Activated CD4-positive, CD25-positive, alpha-beta regulatory T cell treated with anti-CD3 and anti-CD28 coated beads, Interleukin-2, amount 50 U/mL, for 24 hours (primary cell): ENCODE measurements at regions not wholly inside any gene's neighbourhood (a gene's known extent, or its start where the extent isn't known, plus 50 kb on each side); places are given as distances from the start of the nearest gene placed in this dataset.
"Not testable (repeated sequence)": the region's sequence is repeated elsewhere in the genome, so short reads cannot be mapped to it uniquely, and the experiment has no call there.

Experiments used
- ATAC-seq, 2 donors: fragments of 150-1000 bp; cut with Tn5 transposase; one replicate each; pipeline ENCODE4 v1.10.0; 2021; ENCODE audit warnings: mild to moderate bottlenecking in 1 of 2, moderate library complexity in 1 of 2

GRCh38 chr16:29198231-29198630, 208.3 kb downstream of the NPIPB11 start:
- no peak for ATAC-seq

GRCh38 chr16:29197494-29198100, 208.9 kb downstream of the NPIPB11 start:
- ATAC-seq: not testable (repeated sequence)

GRCh38 chr16:29196746-29197145, 209.8 kb downstream of the NPIPB11 start:
- not testable (repeated sequence) for ATAC-seq

- ATAC-seq: not testable (repeated sequence)
Measured at GRCh38 chr16:29195116-29195872, 210.4 kb downstream of the LAT start.

GRCh38 chr16:29194185-29194844, 209.5 kb downstream of the LAT start:
- not testable (repeated sequence) for ATAC-seq

GRCh38 chr16:29193634-29194033, 208.8 kb downstream of the LAT start:
- not testable (repeated sequence) for ATAC-seq

- not testable (repeated sequence) for ATAC-seq
Measured at GRCh38 chr16:29193248-29193574, 208.4 kb downstream of the LAT start.

GRCh38 chr16:29192329-29193247, 207.7 kb downstream of the LAT start:
- ATAC-seq: no peak

- ATAC-seq: not testable (repeated sequence)
Measured at GRCh38 chr16:29191636-29192180, 206.9 kb downstream of the LAT start.

GRCh38 chr16:29190553-29191431, 205.9 kb downstream of the LAT start:
- not testable (repeated sequence) for ATAC-seq

- not testable (repeated sequence) for ATAC-seq
Measured at GRCh38 chr16:29188806-29189205, 204.0 kb downstream of the LAT start.

- ATAC-seq: not testable (repeated sequence)
Measured at GRCh38 chr16:29186306-29187220, 201.7 kb downstream of the LAT start.

- not testable (repeated sequence) for ATAC-seq
Measured at GRCh38 chr16:29185872-29186271, 201.0 kb downstream of the LAT start.

- not testable (repeated sequence) for ATAC-seq
Measured at GRCh38 chr16:29184738-29185438, 200.0 kb downstream of the LAT start.

- not testable (repeated sequence) for ATAC-seq
Measured at GRCh38 chr16:29182940-29183868, 198.4 kb downstream of the LAT start.

GRCh38 chr16:29182501-29182900, 197.6 kb downstream of the LAT start:
- no peak for ATAC-seq

- ATAC-seq: not testable (repeated sequence)
Measured at GRCh38 chr16:29181921-29182411, 197.1 kb downstream of the LAT start.

GRCh38 chr16:29181254-29181780, 196.5 kb downstream of the LAT start:
- not testable (repeated sequence) for ATAC-seq
